ENCODE measurements at regions not wholly inside any gene's neighbourhood (a gene's known extent, or its start where the extent isn't known, plus 50 kb on each side); places are given as distances from the start of the nearest gene placed in this dataset.

GRCh38 chr13:40863723-40864122 is 74.3 kb downstream of the SLC25A15 start:
- H3K4me3 ChIP-seq (ENCODE audit: low read depth, low read length) = no peak overlapping the region
- no peak for DNase-seq (ENCODE audit: low read depth)

GRCh38 chr13:40874138-40874779 is 84.8 kb downstream of the SLC25A15 start:
- TF ChIP-seq CTCF (IDR thresholded peaks at IDR 0.05; ENCODE audit: insufficient read depth, low read depth, low read length) = no peak
- DNase-seq (ENCODE audit: low read depth) = peak; percentile 8
- no peak overlapping the region for H3K4me3 ChIP-seq (ENCODE audit: low read depth, low read length)

More at GRCh38 chr13:40863723-40864122, 74.3 kb downstream of the SLC25A15 start:
- no peak for TF ChIP-seq CTCF (IDR thresholded peaks at IDR 0.05; ENCODE audit: insufficient read depth, low read depth, low read length)

GRCh38 chr13:40875044-40875443 is 85.6 kb downstream of the SLC25A15 start:
- DNase-seq (ENCODE audit: low read depth) = no peak

GRCh38 chr13:40875583-40875982 is 86.2 kb downstream of the SLC25A15 start:
- no peak for TF ChIP-seq CTCF (IDR thresholded peaks at IDR 0.05; ENCODE audit: insufficient read depth, low read depth, low read length)
- no peak for DNase-seq (ENCODE audit: low read depth)
- H3K4me3 ChIP-seq (ENCODE audit: low read depth, low read length) = no peak overlapping the region

More at GRCh38 chr13:40875044-40875443, 85.6 kb downstream of the SLC25A15 start:
- TF ChIP-seq CTCF (IDR thresholded peaks at IDR 0.05; ENCODE audit: insufficient read depth, low read depth, low read length) = no peak
- no peak overlapping the region for H3K4me3 ChIP-seq (ENCODE audit: low read depth, low read length)

GRCh38 chr13:40876020-40876738 is 86.8 kb downstream of the SLC25A15 start:
- DNase-seq (ENCODE audit: low read depth) = no peak
- H3K4me3 ChIP-seq (ENCODE audit: low read depth, low read length) = no peak overlapping the region
- TF ChIP-seq CTCF (IDR thresholded peaks at IDR 0.05; ENCODE audit: insufficient read depth, low read depth, low read length) = no peak

- H3K4me3 ChIP-seq (ENCODE audit: low read depth, low read length) = no peak overlapping the region
- TF ChIP-seq CTCF (IDR thresholded peaks at IDR 0.05; ENCODE audit: insufficient read depth, low read depth, low read length) = no peak
- no peak for DNase-seq (ENCODE audit: low read depth)
These were observed 88.9 kb downstream of the SLC25A15 start for GRCh38 chr13:40878321-40878720.

Measured in fibroblast of villous mesenchyme (primary cell).